BE2C (cell line): ENCODE measurements at regions not wholly inside any gene's neighbourhood (a gene's known extent, or its start where the extent isn't known, plus 50 kb on each side); places are given as distances from the start of the nearest gene placed in this dataset.
"Not testable (repeated sequence)": the region's sequence is repeated elsewhere in the genome, so short reads cannot be mapped to it uniquely, and the experiment has no call there.

ENCODE experiments used
- DNase-seq: peaks from one replicate; pipeline ENCODE4 v3.0.0-alpha.2; 2020
- H3K27me3 ChIP-seq: fragments of 250-450 bp; sonication (Bioruptor Pico); 2 replicates; pipeline ENCODE4 v1.5.1; 2020; ENCODE audit warnings: mild to moderate bottlenecking
- H3K36me3 ChIP-seq: fragments of 250-450 bp; sonication (Bioruptor Pico); 2 replicates; pipeline ENCODE4 v1.5.1; 2020; ENCODE audit warnings: mild to moderate bottlenecking
- H3K4me1 ChIP-seq: fragments of 250-450 bp; sonication (Bioruptor Pico); 2 replicates; pipeline ENCODE4 v1.5.1; 2020
- H3K4me3 ChIP-seq: 2 replicates; pipeline ENCODE4 v1.5.1; 2011; ENCODE audit warnings: low read depth, low read length
- H3K9me3 ChIP-seq: fragments of 250-450 bp; sonication (Bioruptor Pico); 2 replicates; pipeline ENCODE4 v1.5.1; 2020
- CTCF ChIP-seq: IDR thresholded peaks from 2 replicates; pipeline ENCODE4 v1.5.1; 2012; ENCODE audit warnings: mild to moderate bottlenecking, low read depth, low read length

- DNase-seq, result no peak
- Histone ChIP-seq H3K27me3 (no peaks in the 10 kb centered on the region), H3K4me1 (no peaks in the 10 kb centered on the region), H3K9me3 (no peaks in the 10 kb centered on the region), H3K4me3 (no peak overlapping the region), H3K36me3 (no peaks in the 10 kb centered on the region)
- no peak for TF ChIP-seq CTCF
Measured at GRCh38 chr5:163310997-163311396, 126.4 kb upstream of the CCNG1 start.

GRCh38 chr5:163312598-163312997, 124.8 kb upstream of the CCNG1 start:
- Histone ChIP-seq H3K9me3 (no peaks in the 10 kb centered on the region), H3K36me3 (no peaks in the 10 kb centered on the region), H3K4me1 (no peaks in the 10 kb centered on the region), H3K4me3 (no peak overlapping the region), H3K27me3 (no peaks in the 10 kb centered on the region)
- no peak for TF ChIP-seq CTCF
- DNase-seq, result no peak

GRCh38 chr5:163313049-163313448, 124.3 kb upstream of the CCNG1 start:
- not testable (repeated sequence) for H3K4me3 ChIP-seq, H3K27me3 ChIP-seq, H3K36me3 ChIP-seq, H3K9me3 ChIP-seq, DNase-seq, H3K4me1 ChIP-seq

DNA sequence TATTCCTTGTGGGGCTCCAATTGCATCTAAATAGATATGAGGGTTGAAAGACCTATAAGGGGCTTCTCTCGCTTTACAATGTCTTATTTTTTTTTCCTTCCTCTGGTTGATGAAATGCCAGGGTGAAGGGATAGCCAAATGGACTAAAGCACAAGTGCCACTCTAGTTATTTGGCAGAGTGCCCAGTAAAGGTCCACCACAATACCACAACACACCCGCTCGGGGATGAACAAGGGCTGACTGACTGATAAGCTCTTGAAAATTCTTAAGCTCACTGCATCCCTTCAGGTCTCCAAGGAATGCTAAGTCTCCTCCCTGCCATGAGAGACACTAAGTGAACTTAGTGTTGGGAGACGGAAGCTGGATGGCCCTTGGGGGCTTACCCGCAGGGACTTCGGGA, 121.0 kb upstream of the CCNG1 start:
- not testable (repeated sequence) for DNase-seq, H3K27me3 ChIP-seq, H3K9me3 ChIP-seq, H3K4me3 ChIP-seq, H3K4me1 ChIP-seq, H3K36me3 ChIP-seq

DNA sequence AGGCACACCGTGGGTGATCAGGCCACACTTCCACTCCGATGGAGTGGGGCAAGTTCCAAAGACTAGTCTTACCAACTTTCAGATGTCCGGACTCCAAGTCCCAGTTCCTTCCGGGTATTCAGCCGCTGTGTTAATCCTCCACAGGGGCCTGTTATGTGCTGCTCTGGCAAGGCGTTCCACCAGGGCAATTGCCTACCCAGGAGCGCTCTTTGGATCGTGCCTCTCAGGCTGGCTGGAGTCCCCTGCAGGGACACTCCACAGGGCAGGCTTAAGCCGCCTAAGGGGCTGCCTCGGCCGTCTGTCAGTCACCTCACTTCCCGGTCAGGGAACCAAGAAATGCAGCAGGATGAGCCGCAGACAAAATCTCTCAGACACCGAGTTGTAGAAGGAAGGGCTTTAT, 118.7 kb upstream of the CCNG1 start:
- H3K4me3 ChIP-seq, result no peak overlapping the region
- no peaks in the 10 kb centered on the region for H3K36me3 ChIP-seq
- no peaks in the 10 kb centered on the region; the same call in 1 of the 2 replicates for H3K9me3 ChIP-seq
- H3K27me3 ChIP-seq, result no peaks in the 10 kb centered on the region
- no peak for TF ChIP-seq CTCF
- no peak for DNase-seq
- H3K4me1 ChIP-seq, result no peaks in the 10 kb centered on the region

DNA sequence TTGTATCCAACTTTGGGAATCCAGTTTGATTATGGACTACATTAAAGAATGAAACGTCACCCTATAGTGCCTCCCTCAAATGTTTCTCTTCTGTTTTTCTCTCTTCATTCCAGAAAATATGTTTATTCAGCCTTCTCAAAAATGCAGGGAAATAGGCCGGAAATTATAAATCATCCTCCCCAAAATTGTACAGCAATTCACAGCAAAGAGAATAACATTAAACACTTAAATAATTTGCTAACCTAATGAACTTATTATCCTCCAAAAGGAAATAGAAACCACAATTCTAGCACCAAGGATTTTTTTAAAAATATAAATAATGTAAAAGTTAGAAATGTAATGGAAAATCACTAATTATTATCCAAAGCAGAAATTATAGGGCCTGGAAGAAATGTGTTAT, 115.9 kb upstream of the CCNG1 start:
- no peaks in the 10 kb centered on the region for H3K27me3 ChIP-seq
- no peaks in the 10 kb centered on the region; the same call in 1 of the 2 replicates for H3K9me3 ChIP-seq
- no peak overlapping the region for H3K4me3 ChIP-seq
- no peaks in the 10 kb centered on the region for H3K36me3 ChIP-seq
- no peak for DNase-seq
- no peak for TF ChIP-seq CTCF
- no peaks in the 10 kb centered on the region for H3K4me1 ChIP-seq

DNA sequence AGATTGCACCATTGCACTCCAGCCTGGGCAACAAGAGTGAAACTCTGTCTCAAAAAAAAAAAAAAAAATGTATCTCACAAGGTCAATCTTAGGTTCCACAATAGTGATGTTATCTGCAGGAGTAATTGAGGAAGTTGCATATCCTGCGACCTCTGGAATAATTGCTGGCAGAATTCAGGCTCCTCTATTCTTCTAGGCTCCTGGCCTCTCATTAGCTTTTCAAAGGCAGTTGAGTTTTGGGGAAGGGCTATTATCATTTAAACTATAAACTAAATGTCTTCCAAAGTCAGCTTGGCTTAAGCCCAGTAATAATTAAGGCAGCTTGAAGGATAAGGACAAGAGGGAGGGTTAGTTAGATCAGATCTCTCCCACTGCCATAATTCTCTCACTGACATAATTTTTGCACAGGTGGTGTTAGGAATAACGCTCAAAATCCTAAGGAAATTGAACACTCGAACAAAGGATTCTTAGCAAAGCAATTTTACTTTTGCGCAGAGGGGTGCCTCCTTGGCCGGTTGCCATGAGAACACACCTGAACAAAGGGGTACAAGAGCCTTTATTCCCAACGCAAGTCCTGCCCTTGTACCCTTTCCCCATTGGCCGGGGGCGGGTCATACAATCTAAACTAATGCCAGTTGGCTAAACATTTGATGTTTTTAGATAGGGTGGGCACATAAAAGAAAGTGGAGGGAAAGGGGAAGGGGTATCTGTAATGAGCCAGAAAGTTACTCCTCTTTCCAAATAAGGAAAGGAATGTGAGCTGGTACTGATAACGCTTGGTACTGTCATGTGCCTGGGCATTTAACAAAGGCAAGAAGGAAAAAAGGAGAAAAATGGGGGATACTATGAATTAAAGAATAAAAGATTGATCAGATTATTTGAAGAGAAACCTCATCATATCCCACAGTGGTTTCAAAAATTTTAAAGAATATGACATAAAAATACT, 106.4 kb upstream of the CCNG1 start:
- Histone ChIP-seq H3K4me1 (no peaks in the 10 kb centered on the region), H3K36me3 (no peaks in the 10 kb centered on the region), H3K4me3 (no peak overlapping the region), H3K9me3 (no peaks in the 10 kb centered on the region), H3K27me3 (no peaks in the 10 kb centered on the region)
- TF ChIP-seq CTCF, result no peak
- no peak for DNase-seq

DNA sequence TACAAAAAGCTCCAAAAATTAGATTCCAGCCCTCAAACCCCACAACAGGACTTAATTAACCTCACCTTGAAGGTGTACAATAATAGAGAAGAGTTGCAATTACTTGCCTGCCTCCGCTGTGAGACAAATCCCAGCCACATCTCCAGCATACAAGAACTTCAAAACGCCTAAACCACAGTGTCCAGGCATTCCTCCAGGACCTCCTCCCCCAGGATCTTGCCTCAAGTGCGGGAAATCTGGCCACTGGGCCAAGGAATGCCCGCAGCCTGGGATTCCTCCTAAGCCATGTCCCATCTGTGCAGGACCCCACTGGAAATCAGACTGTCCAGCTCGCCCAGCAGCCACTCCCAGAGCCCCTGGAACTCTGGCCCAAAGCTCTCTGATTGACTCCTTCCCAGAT, 101.3 kb upstream of the CCNG1 start:
- not testable (repeated sequence) for H3K27me3 ChIP-seq, DNase-seq, H3K36me3 ChIP-seq, H3K4me3 ChIP-seq, H3K9me3 ChIP-seq, H3K4me1 ChIP-seq
